ENCODE measurements at regions not wholly inside any gene's neighbourhood (a gene's known extent, or its start where the extent isn't known, plus 50 kb on each side); places are given as distances from the start of the nearest gene placed in this dataset.
A peak's percentile ranks its signal among the peaks of the same experiment; 100 is the strongest.
"Not testable (repeated sequence)": the region's sequence is repeated elsewhere in the genome, so short reads cannot be mapped to it uniquely, and the experiment has no call there.

GRCh38 chr3:3902161-3902560, 102.9 kb downstream of the LRRN1 start:
- DNase-seq: no peak

GRCh38 chr3:3906171-3906570, 106.9 kb downstream of the LRRN1 start:
- DNase-seq: no peak

- DNase-seq: no peak
Observed at GRCh38 chr3:3907023-3907422, 107.8 kb downstream of the LRRN1 start.

GRCh38 chr3:3918763-3919162, 119.5 kb downstream of the LRRN1 start:
- no peak for DNase-seq

GRCh38 chr3:3919316-3919715, 120.1 kb downstream of the LRRN1 start:
- no peak for DNase-seq

GRCh38 chr3:3923619-3924018, 124.4 kb downstream of the LRRN1 start:
- no peak for DNase-seq

- no peak for DNase-seq
Observed at GRCh38 chr3:3927198-3927597, 128.0 kb downstream of the LRRN1 start.

GRCh38 chr3:3927965-3928364, 128.7 kb downstream of the LRRN1 start:
- no peak for DNase-seq

- not testable (repeated sequence) for DNase-seq
Observed at GRCh38 chr3:3941380-3941779, 142.1 kb downstream of the LRRN1 start.

- no peak for DNase-seq
Observed at GRCh38 chr3:3951071-3951470, 151.8 kb downstream of the LRRN1 start.

GRCh38 chr3:3951501-3951900, 152.3 kb downstream of the LRRN1 start:
- no peak for DNase-seq

- peak; percentile 3 for DNase-seq
Observed at GRCh38 chr3:3962867-3963266, 163.6 kb downstream of the LRRN1 start.

- DNase-seq: no peak
Observed at GRCh38 chr3:3984053-3984452, 184.8 kb downstream of the LRRN1 start.

- no peak for DNase-seq
Observed at GRCh38 chr3:3991598-3991997, 192.4 kb downstream of the LRRN1 start.

GRCh38 chr3:3992312-3992874, 193.2 kb downstream of the LRRN1 start:
- no peak for DNase-seq

- peak; percentile 9 for DNase-seq
Observed at GRCh38 chr3:3998140-3998922, 199.1 kb downstream of the LRRN1 start.

GRCh38 chr3:3999340-3999739, 200.1 kb downstream of the LRRN1 start:
- DNase-seq: not testable (repeated sequence)

GRCh38 chr3:4001976-4002375, 202.7 kb downstream of the LRRN1 start:
- no peak for DNase-seq

- no peak for DNase-seq
Observed at GRCh38 chr3:4006288-4006687, 207.1 kb downstream of the LRRN1 start.

- DNase-seq: no peak
Observed at GRCh38 chr3:4008205-4008604, 209.0 kb downstream of the LRRN1 start.

- DNase-seq: no peak
Observed at GRCh38 chr3:4011166-4011565, 211.9 kb downstream of the LRRN1 start.

- no peak for DNase-seq
Observed at GRCh38 chr3:4015426-4015825, 216.2 kb downstream of the LRRN1 start.

- DNase-seq: no peak
Observed at GRCh38 chr3:4019501-4019900, 220.3 kb downstream of the LRRN1 start.

- DNase-seq: no peak
Observed at GRCh38 chr3:4021162-4021561, 221.9 kb downstream of the LRRN1 start.

GRCh38 chr3:4029135-4029534, 229.9 kb downstream of the LRRN1 start:
- DNase-seq: no peak

Data from NCI-H2171 (cell line).